LNCaP clone FGC (cell line): ENCODE measurements at regions not wholly inside any gene's neighbourhood (a gene's known extent, or its start where the extent isn't known, plus 50 kb on each side); places are given as distances from the start of the nearest gene placed in this dataset.

Experiments
- DNase-seq: peaks from one replicate; pipeline ENCODE4 v3.0.0-alpha.2; 2011; ENCODE audit warnings: low read depth
- H3K4me3 ChIP-seq: 2 replicates; pipeline ENCODE4 v1.5.1; 2011; ENCODE audit warnings: mild to moderate bottlenecking, low read depth, low read length, control low read depth
- CTCF ChIP-seq: IDR thresholded peaks from 2 replicates; pipeline ENCODE4 v1.5.1; 2012; ENCODE audit warnings: mild to moderate bottlenecking; ENCODE audit not compliant: control insufficient read depth, insufficient read depth; ENCODE audit errors: extremely low read depth

DNA sequence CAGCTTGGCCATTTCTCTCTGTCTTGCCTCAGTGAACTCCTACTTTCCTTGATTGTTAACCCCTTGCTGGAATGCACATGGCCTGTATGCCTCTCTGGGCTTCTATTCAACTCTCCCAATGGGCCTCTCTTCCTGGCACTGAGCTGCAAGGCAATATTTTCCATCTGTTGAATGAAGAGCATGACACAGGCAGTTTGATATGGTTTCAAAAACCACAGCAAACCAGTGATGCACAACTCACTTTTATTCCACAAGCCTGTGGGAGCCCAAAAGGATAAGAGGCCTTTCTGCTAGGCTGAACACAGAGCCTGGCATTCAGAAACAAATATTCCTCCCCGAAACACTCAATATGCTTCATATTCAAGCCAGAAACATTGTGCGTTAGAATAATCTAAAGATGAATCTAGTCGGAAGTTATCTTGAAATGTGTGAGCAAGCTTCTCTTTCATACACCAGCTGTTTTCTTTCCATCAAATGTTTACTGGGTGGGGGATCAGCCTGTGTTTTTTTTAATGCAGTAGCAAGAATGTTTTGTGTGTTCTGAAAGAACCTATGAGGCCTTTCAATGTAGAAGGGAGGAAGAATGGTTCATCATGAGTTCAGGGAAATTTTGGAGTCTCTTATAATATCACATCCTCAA lies 443.1 kb upstream of the SPRY2 start:
- DNase-seq = no peak
- no peak for TF ChIP-seq CTCF

GRCh38 chr13:80782441-80782840 lies 441.5 kb upstream of the SPRY2 start:
- no peak overlapping the region for H3K4me3 ChIP-seq
- no peak for DNase-seq
- no peak for TF ChIP-seq CTCF

More for the DNA sequence above, 443.1 kb upstream of the SPRY2 start:
- no peak overlapping the region for H3K4me3 ChIP-seq

GRCh38 chr13:80778297-80778696 lies 437.4 kb upstream of the SPRY2 start:
- TF ChIP-seq CTCF = no peak
- no peak for DNase-seq

GRCh38 chr13:80757694-80758093 lies 416.8 kb upstream of the SPRY2 start:
- no peak for TF ChIP-seq CTCF
- no peak overlapping the region for H3K4me3 ChIP-seq
- DNase-seq = no peak

More at GRCh38 chr13:80778297-80778696, 437.4 kb upstream of the SPRY2 start:
- H3K4me3 ChIP-seq = no peak overlapping the region

GRCh38 chr13:80755910-80756309 lies 415.0 kb upstream of the SPRY2 start:
- H3K4me3 ChIP-seq = no peak overlapping the region
- no peak for DNase-seq
- no peak for TF ChIP-seq CTCF

- H3K4me3 ChIP-seq = no peak overlapping the region
- DNase-seq = no peak
- no peak for TF ChIP-seq CTCF
Measured at GRCh38 chr13:80754441-80754840, 413.5 kb upstream of the SPRY2 start.

DNA sequence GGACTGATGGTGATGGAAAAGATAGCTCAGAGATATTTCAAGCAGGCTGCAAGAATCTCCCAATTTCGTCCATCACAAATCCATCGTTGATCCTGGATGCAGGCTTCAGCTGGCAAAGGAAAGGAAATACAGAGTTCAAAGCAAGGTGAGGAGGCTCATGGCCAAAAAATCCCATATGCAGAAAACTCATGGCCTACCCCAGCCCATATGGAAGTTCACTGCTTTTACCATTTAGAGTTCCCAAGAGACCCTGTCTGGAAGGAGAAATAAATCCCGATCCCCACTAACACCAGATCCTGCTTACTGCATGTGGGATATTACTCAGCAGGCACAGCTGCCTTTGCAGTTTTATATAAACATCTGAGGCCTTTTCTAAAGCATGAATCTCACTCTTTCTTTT lies 412.9 kb upstream of the SPRY2 start:
- DNase-seq = no peak
- no peak for TF ChIP-seq CTCF
- no peak overlapping the region for H3K4me3 ChIP-seq
